HG02642 (cell line): ENCODE measurements at regions not wholly inside any gene's neighbourhood (a gene's known extent, or its start where the extent isn't known, plus 50 kb on each side); places are given as distances from the start of the nearest gene placed in this dataset.
"Not testable (repeated sequence)": the region's sequence is repeated elsewhere in the genome, so short reads cannot be mapped to it uniquely, and the experiment has no call there.

Source experiments
- ATAC-seq: cut with Tn5 transposase; IDR thresholded peaks from one replicate; pipeline ENCODE4 v1.9.1; 2021; ENCODE audit warnings: mild to moderate bottlenecking; ENCODE audit not compliant: unreplicated experiment, poor library complexity

GRCh38 chr13:99687723-99688397, 186.6 kb downstream of the TM9SF2 start:
- no peak for ATAC-seq

GRCh38 chr13:99686944-99687411, 185.7 kb downstream of the TM9SF2 start:
- ATAC-seq: no peak

GRCh38 chr13:99686157-99686572, 184.9 kb downstream of the TM9SF2 start:
- no peak for ATAC-seq

GRCh38 chr13:99681695-99682094, 180.4 kb downstream of the TM9SF2 start:
- no peak for ATAC-seq

- ATAC-seq: no peak
These were observed 176.1 kb downstream of the TM9SF2 start for GRCh38 chr13:99677116-99677951.

- no peak for ATAC-seq
These were observed 170.5 kb downstream of the TM9SF2 start for GRCh38 chr13:99671746-99672145.

GRCh38 chr13:99669096-99669495, 167.8 kb downstream of the TM9SF2 start:
- ATAC-seq: not testable (repeated sequence)

GRCh38 chr13:99666146-99666805, 165.0 kb downstream of the TM9SF2 start:
- ATAC-seq: no peak

- ATAC-seq: no peak
These were observed 164.4 kb downstream of the TM9SF2 start for GRCh38 chr13:99665711-99666110.

GRCh38 chr13:99663908-99664307, 162.6 kb downstream of the TM9SF2 start:
- no peak for ATAC-seq

GRCh38 chr13:99663185-99663825, 162.0 kb downstream of the TM9SF2 start:
- no peak for ATAC-seq

- ATAC-seq: no peak
These were observed 161.4 kb downstream of the TM9SF2 start for GRCh38 chr13:99662678-99663077.

GRCh38 chr13:99661791-99662190, 160.5 kb downstream of the TM9SF2 start:
- no peak for ATAC-seq

GRCh38 chr13:99659866-99660554, 158.7 kb downstream of the TM9SF2 start:
- ATAC-seq: no peak

GRCh38 chr13:99659226-99659625, 158.0 kb downstream of the TM9SF2 start:
- ATAC-seq: no peak

GRCh38 chr13:99658261-99658991, 157.2 kb downstream of the TM9SF2 start:
- peak; percentile 50 for ATAC-seq

GRCh38 chr13:99657848-99658260, 156.6 kb downstream of the TM9SF2 start:
- ATAC-seq: peak; percentile 34

GRCh38 chr13:99656844-99657381, 155.6 kb downstream of the TM9SF2 start:
- ATAC-seq: no peak
